ENCODE measurements at regions not wholly inside any gene's neighbourhood (a gene's known extent, or its start where the extent isn't known, plus 50 kb on each side); places are given as distances from the start of the nearest gene placed in this dataset.

GRCh38 chr13:105144020-105144419 lies 1391.4 kb downstream of the EFNB2 start:
- TF ChIP-seq CTCF (IDR thresholded peaks at IDR 0.05; ENCODE audit: low read depth, low read length): no peak
- H3K4me3 ChIP-seq (replicated peaks in 1 of 2; ENCODE audit: low read depth in 2 of 2, low read length in 2 of 2): no peak overlapping the region
- DNase-seq (ENCODE audit: low read depth in 2 of 2): no peak

- H3K4me3 ChIP-seq (replicated peaks in 1 of 2; ENCODE audit: low read depth in 2 of 2, low read length in 2 of 2): no peak overlapping the region
- TF ChIP-seq CTCF (IDR thresholded peaks at IDR 0.05; ENCODE audit: low read depth, low read length): no peak
- DNase-seq (ENCODE audit: low read depth in 2 of 2): no peak
Observed at GRCh38 chr13:105142556-105142955, 1392.9 kb downstream of the EFNB2 start.

- peak; percentile 51 for TF ChIP-seq CTCF (IDR thresholded peaks at IDR 0.05; ENCODE audit: low read depth, low read length)
- H3K4me3 ChIP-seq (replicated peaks in 1 of 2; ENCODE audit: low read depth in 2 of 2, low read length in 2 of 2): peak overlapping the region; percentile 6 to 48
- DNase-seq (ENCODE audit: low read depth in 2 of 2): peak; percentile 34 to 50
Observed at GRCh38 chr13:105139380-105140285, 1395.8 kb downstream of the EFNB2 start.

- no peak for TF ChIP-seq CTCF (IDR thresholded peaks at IDR 0.05; ENCODE audit: low read depth, low read length)
- DNase-seq (ENCODE audit: low read depth in 2 of 2): no peak
- no peak overlapping the region for H3K4me3 ChIP-seq (replicated peaks in 1 of 2; ENCODE audit: low read depth in 2 of 2, low read length in 2 of 2)
Observed at GRCh38 chr13:105139048-105139379, 1396.4 kb downstream of the EFNB2 start.

- TF ChIP-seq CTCF (IDR thresholded peaks at IDR 0.05; ENCODE audit: low read depth, low read length): no peak
- H3K4me3 ChIP-seq (replicated peaks in 1 of 2; ENCODE audit: low read depth in 2 of 2, low read length in 2 of 2): no peak overlapping the region
- no peak for DNase-seq (ENCODE audit: low read depth in 2 of 2)
Observed at GRCh38 chr13:105135852-105136615, 1399.4 kb downstream of the EFNB2 start.

- TF ChIP-seq CTCF (IDR thresholded peaks at IDR 0.05; ENCODE audit: low read depth, low read length): no peak
Observed at GRCh38 chr13:105127732-105128131, 1407.7 kb downstream of the EFNB2 start.

More at GRCh38 chr13:105127732-105128131, 1407.7 kb downstream of the EFNB2 start:
- H3K4me3 ChIP-seq (replicated peaks in 1 of 2; ENCODE audit: low read depth in 2 of 2, low read length in 2 of 2): no peak overlapping the region
- DNase-seq (ENCODE audit: low read depth in 2 of 2): no peak
